Non-pigmented ciliary epithelial cell (primary cell): ENCODE measurements at regions not wholly inside any gene's neighbourhood (a gene's known extent, or its start where the extent isn't known, plus 50 kb on each side); places are given as distances from the start of the nearest gene placed in this dataset.

Experiments used
- DNase-seq: peaks from one replicate; pipeline ENCODE4 v3.0.0-alpha.2; 2010; ENCODE audit warnings: low read depth

DNA sequence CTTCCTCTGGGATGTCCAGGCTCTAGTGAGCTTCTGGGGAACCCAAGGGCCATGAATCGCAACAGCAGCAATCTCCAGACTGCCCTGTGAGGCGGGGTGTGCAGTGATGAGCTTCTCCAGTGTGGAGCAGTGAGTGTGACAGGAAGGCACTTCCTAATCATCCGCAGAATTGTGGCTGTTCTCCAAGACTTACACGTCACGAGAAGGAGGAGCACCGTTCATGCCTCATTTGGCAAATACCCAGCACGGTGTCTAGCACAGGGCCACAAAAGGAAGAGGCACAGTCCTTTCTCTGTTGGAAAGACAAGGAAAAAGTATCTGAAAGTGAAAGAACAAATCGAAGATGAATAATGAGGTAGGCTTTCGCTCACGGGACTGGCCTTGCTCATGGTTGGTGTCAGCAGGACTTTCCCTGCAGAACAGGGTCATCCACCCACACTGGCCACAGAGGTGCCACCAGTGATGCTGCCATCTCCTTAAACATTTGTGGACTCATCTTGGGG, 125.1 kb upstream of the HAAO start:
- peak; percentile 76 for DNase-seq

DNA sequence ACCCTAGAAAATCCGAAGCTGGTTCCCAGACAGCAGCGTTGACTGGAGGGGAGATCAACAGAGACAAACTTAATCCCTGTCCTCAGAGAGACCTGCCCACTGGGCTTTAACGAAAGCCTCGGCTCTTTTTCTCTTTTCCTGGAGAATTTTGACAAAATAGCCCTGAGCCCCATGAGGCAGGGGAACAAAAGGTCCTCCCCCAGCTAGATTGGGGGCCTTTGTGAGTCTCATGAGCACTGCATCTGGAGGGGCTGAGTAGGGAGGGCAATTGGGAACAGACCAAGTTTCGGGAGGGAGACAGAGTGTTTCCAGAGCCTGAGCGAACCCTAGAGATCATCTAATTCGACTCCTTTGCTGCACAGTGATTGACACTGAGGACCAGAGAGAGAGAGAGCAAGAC, 123.9 kb upstream of the HAAO start:
- DNase-seq = no peak

DNA sequence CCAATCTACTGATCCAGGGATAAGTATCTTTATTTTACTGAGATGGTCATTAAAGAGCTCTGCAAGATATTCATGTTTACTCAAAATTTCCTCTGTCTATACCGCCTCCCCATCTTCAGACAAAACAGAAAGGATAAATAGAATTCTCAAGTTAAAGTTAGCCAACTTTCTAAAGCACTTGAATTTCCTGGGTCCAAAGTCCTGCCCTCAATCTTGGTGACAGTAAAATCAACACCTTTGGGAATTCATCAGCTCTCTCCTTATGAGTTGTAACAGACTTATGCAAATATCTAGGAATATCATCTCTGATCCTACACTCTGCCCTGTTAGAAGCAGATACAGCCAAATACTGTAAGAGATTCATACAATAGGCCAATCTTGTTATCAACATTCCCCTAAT, 122.5 kb upstream of the HAAO start:
- no peak for DNase-seq

DNA sequence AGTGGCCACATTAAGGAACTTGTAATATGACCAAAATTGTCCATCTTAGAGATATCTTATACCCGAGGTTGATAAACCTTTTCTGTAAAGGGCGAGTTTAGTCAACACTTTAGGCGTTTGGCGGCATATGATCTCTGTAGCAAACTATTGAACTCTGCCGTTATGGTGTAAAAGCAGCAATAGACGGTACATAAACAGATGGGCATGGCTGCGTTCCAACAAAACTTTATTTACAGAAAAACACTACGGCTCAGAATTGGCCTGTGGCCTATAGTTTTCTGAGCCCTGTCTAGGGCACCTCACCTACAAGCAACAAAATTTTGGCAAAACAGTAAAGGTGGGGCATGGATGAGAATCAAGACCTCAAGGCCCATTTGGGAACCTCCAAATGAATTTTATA, 121.9 kb upstream of the HAAO start:
- no peak for DNase-seq

DNA sequence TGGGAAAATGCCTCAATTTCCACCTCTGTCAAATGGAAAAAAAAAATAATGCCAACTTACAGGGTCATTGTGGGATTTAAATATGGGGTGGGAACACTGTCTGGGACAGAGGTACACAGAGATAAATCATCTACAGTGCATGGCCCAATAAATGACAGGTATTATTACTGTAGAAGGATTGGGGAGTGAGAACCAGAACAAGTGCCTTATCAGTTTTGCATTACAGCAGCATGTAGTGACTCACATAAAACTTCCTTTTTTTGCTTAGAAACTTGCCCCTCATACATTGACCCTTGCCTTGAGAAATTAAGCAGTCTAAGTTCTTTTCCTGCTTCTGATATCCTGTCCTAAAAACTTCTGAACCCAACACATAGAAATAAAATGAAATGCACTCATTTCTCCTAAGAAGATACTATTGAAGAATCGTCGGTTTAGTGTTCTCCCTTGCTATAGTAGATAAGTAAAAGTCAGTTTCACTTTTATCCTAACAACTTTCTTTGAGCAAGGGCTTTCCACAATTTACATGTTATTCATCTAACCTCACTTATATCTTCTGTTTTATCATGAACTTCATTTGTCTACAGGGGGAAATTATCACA, 121.0 kb upstream of the HAAO start:
- no peak for DNase-seq

DNA sequence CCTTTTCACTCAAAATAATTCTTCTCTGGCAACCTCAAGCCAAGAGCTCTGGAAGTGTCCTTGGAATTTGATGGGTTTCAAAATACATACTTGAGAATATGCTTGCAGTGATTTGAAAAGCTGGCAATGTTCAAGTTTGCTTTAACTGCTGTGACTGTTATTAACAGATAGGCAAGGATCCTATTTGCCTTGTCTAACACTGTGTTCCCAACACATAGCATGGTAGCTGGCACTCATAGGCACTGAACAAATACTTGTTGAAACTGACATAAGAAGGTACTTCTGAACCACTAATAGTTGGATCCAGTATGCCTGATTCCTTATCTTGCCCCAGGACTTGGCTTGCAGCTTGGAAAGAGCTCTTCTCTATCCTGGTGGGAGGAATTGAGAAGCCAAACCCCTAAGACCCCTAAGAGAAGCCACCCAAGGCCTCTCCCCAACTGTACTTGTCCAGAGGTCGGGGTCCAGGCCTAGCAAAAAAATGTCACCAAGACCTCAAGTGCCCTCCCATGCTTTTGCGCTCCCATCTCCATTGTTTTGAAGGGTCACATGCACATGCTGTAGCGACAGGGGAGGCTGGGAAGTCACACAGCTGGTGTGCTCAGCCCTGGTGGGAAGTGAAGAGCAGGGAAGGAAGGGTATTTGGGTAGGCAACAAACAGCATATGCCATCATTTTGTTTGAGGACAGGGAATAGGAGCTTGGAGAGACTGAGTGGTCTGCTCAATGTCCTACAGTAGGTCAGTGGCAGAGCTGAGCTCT, 118.4 kb upstream of the HAAO start:
- no peak for DNase-seq

DNA sequence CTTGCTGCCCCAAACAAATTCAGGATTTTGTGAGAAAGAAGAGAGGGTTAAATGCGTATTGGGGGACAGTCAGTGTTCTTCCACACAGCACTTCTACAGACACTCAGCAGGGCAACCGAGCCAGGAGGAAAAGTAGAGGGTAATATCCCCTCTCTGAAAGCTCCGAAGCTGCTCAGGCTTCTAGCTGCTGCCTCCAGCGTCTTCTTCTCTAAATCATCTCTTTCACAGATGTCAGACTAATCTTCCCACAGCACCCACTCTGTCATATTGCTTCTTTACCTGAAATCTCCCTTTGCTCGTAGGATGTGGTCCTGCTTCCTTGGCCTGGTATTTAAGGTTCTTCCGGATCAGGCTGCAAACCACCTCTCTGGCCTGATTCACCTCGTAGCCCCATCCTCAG, 117.6 kb upstream of the HAAO start:
- no peak for DNase-seq

DNA sequence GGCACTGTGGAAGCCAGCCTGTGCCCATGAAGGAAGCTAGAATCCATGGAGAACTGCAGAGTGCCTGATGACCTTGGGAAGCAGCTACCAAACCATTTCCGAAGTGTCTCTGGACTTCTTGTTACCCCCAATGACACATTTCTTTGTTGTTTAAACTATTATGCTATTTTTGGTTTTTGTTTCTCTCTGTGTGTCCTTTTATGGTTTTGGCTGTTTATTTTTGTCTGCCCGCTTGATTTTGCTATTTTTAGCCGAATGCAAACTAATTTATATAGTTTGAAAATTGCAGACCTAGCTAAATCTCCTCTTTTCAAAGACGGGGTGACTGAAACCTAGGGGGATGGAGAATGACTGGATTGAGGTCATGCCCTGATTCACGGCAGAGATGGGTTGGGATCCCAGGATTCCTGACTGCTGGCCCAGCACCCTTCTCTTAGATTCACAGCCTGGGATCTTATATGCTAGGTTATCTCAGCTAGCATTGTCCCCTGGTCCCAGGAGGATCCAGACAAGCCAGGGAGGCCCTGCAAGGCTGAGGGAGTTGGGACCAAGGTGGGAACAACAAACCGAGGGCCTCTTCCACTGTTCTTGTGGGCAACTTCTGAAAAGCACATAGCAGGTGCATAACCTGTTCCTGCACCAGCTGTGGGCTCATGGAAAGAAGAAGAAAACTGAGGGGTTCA, 116.3 kb upstream of the HAAO start:
- DNase-seq = no peak

DNA sequence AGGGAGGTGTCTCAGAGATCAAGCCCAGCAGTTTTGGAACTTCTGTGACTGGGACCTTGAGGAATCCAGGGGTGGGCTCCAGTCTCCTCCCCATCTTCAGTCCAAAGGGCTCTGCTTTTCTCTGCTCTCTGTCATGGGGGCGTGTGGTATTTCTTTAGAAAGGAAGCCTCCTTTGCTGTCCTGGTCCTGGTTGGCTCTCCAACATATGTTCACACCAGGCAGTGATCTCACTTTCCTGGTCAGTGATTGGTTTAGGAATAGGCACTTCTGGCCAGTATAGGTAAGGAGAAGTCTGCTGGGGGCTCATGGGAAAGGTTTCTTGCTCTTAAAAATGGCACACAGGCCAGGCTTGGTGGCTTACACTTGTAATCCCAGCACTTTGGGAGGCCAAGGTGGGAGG, 115.5 kb upstream of the HAAO start:
- no peak for DNase-seq

DNA sequence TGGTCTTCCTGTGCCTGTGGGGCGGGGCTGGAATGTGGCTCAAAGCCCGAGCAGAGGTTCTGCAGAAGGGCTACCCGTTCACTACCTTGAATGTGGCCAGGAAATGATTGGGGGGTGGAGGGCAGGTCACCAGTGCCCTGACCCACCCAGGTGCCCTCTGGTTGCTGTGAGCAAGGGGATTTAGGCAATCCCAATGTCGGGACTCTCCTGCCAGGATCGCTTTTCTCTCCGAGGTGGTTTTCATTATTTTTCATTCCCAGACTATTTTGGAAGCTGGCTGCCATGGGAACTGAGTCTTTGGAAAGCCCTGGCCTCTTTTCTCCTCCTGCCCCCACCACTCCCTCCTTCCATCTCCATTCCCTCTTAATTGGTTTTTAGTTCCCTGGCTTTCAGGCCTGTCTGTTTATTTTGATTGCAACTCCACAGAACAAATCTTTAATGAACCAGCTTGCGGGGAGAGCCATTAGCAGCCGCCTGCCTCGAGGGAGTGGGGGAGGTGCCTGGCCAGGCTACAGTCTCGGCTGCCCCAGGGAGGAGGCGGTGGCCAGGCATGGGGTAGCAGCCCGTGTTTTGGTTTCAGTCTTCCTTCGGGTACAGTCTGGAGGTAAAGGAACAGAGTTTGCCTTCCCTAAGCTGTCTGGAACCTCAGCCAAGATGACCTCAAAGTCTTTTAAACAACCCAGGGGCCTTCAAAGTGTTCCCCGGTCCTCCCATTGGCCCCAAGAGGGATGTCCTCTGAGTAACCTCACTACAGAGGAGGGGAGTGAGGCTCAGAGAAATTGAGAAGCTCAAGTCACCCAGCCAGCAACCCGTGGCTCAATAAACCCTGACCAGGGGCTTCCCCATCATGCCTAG, 114.4 kb upstream of the HAAO start:
- no peak for DNase-seq

DNA sequence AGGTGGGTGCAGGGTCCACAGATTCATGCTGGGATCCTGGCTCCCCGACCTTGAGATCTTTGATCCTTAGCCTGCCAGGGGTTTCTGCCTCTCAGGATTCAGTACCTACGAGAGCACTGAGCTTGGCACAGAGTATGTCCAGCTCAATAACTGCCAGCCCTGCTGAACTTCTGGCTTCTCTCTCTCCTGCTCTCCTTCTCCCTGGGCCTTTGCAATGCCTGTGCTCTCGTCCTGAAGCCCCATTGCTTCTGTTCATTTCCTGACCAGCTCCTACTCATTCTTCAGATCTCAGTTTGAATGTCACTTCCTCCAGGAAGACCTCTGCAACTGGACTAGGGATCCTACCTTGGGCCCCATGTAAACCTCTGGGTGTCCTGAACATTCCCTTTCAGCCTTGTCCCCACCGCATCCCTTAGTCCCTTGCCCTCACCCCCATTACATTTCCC, 113.8 kb upstream of the HAAO start:
- no peak for DNase-seq

DNA sequence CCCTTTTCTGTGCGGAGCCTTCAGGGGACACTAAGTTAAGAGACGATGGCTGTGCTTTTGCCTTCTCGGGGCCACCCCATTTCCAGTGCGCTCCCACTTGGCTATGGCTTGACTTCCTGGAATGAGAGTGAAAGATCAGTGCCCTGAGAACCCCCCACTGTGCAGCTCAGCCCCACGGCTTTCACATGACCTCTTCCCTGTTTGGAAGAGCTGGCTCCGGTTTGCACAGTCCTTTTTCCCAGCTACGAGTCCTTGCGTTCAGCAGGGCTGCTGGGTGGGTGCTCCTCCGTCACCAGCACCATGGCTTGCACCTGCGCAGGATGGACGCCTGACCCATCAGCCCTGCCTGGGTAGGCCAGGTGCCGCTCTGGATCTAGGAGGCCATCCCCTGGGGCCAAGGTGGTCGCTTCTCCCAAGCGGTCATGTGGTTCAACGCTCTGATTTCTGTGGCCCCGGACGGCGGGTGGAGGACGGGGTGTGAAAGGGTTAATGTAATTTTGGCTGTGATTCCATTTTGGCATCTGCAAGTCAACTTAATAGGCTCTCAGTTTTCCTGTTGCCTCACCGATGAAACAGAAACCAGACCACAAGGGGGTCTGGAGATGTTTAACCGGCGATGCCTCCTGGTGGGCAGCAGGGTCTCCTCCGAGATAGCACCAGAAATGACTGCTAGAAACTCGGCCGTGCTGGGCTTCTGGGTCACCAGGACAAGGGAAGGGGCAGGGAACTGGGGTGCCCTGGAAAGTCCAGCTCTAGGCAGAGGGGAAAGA, 113.1 kb upstream of the HAAO start:
- DNase-seq = no peak

DNA sequence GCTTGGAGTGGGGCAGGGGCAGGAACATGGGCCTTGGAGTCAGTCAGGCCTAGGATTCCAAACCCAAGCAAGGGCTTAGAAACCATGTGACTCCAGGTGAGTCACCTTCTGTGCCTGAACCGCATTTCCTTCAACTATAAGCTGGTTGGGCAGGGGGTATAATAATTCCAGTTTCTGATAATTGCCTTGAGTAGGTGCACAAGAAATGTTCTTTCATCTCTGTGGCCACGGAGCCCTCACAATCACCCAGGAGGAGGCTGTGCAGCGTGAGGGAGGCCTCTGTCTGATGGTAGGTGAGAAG, 112.1 kb upstream of the HAAO start:
- no peak for DNase-seq

DNA sequence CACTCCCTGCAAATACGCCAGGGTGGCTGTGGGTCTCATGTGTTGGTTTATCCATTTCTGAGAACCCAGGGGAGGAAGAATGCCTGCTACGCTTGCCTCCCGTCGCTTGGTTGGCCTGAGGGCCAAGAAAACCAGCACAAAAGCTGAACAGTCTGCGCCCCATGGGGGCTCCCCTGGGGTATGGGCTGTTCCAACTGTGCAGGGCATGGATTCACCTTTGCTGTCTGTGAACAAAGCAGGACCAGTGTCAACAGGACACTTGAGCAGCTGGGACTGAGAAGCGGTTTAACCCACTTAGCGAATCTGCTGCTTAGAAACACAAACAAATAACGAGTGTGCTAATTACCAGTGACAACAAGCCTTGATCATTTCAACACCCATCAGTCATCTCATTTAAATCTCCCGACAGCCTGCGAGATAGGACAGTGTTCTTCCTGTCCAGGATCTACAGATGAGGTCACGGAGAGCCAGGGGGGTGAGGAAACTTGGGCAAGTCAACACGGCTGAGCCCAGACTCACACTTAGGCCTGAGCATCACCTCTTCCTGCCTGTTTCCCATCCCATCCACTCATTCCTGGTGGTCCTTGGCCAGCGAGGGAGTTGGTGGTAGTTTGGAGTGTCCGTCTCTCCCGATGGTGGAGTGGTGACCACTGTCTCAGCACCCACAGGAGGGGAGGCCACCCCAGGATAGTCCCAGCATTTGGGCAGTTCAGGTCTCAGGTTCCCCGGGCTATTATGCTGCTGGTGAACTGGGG, 111.6 kb upstream of the HAAO start:
- no peak for DNase-seq

DNA sequence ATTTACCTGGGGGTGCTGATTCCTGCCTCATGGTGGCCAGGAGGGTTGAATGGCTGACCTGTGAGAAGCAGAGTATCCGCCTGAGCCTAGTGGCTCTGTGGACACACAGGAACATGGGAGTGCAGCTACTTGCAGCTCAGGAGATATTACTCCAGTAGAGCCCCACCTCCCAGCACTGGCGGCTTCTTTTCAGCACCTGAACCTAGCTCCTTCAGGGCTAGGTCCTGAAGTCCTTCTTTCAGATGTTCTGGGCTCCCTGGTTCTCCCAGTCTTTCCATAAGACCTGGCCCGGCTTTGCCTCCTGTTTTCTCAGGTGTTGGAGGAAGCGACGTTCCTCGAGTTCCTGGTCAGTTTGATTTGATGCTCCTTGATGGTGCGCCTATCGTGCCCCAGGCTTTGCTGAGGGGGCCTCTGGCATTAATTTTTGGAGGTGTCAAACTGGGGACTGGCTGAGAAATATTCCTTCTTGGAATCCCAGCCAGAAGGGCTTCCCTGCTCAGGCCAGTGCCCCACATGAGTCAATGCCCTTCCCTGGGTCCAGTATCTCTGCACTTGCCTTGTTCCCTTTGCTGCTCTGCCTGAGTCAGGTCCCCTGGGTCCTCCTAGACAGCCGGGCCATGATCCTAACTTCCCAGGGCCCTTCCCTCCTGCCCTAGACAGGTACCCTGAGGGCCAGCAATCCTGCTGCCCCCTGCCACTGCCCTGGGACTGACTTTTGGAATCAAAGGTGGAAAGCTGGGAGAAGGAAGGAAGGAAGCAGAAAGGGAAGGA, 110.7 kb upstream of the HAAO start:
- DNase-seq = no peak

DNA sequence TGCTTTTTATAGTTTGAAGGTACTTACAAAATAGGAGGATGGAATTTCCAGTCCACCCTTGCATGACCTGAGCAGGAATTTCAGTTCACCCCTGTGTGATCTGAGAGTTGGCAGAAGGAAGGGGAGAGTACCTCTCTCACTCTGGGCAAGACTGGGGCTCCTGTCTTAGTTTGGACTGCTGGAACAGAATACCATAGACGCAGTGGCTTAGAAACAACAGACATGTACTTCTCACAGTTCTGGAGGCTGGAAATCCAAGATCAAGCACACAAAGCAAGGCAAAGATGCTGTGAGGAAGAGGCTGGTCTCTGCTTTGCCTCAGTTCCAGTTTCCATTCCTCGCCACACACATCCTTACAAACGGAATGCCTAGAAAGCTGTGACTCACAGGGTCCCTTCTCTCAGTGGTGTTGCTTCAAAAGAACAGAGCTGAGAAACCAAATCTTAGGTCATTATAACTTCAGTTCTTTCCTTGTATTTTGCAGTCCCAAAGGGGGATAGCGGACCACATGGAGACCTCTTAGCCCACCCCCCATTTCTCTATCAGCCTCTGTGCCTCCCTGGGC, 108.8 kb upstream of the HAAO start:
- no peak for DNase-seq

DNA sequence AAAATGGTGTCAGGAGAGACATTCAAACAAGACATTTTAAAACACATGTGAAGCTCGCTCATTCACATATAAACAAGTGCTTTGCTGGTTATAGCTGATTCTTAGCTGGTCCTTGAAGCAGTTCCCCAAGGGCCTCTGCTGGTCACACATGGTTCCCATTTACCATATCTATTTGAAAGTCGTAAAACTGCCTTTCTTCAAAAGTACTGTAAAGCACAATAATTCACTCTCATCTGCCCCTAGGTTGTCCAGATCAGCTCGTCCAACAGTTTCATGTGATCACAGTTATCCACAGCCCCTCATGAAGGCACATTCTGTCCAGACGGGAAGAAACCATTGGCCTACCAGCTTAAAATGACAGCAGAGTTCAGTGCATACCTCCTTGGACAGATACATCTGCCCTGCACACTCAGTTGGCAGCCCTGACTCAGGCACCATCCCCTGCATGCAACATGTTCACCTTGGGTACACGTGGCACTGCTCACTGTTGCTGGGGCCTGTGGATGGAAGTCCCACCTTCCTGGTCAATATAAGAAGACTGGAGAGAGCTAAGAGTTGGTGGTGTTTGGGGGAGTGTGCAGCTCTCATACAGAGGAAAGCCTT, 108.0 kb upstream of the HAAO start:
- no peak for DNase-seq

DNA sequence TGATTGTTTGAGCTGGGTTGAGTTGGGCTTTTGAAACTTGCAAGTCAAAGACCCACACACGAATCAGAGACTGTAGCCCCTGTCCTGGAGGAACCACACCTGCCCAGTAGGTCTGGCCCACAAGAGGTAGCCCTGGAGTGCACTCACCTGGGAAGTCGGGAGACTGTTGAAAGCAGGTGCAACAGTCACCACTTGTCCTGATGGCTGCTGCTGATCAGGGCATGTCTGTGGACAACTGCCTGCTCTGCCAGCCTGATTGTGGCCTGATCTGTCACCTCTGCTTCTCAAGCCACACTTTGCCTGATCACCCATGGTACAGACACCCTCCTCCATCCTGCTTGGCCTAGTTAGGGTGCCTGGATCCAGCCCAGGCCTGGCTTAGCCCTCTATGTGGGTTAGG, 105.0 kb upstream of the HAAO start:
- no peak for DNase-seq

DNA sequence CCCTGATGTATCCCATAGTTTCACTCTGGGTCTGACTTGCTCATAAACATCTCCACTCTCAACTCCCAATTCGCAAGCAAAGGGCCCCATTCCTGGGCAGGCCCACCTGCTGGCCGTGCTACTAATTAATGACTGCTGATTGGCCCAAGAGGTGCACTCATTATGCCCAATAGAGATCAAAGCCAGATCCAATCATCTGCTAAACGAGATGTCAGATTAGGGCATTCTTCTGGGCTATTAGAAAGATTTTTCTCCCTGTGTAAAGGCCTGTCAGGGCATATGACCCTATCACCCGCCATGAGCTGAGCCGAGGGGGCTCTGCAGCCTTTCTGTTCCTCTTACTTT, 103.4 kb upstream of the HAAO start:
- no peak for DNase-seq
